HUES64 (cell line): ENCODE measurements at regions not wholly inside any gene's neighbourhood (a gene's known extent, or its start where the extent isn't known, plus 50 kb on each side); places are given as distances from the start of the nearest gene placed in this dataset.

Experiments used
- H3K27ac ChIP-seq: 2 replicates; pipeline ENCODE4 v1.7.0; 2013; ENCODE audit warnings: low read depth, low read length, inconsistent platforms
- H3K27me3 ChIP-seq: 2 replicates; pipeline ENCODE4 v1.6.1; 2013; ENCODE audit warnings: mild to moderate bottlenecking, low read length; ENCODE audit not compliant: insufficient read depth
- H3K36me3 ChIP-seq: 2 replicates; pipeline ENCODE4 v1.6.1; 2013; ENCODE audit warnings: mild to moderate bottlenecking, low read length; ENCODE audit not compliant: insufficient read depth
- H3K4me1 ChIP-seq: 2 replicates; pipeline ENCODE4 v1.6.1; 2013; ENCODE audit warnings: mild to moderate bottlenecking, low read length, moderate library complexity; ENCODE audit not compliant: insufficient read depth
- H3K4me3 ChIP-seq: 2 replicates; pipeline ENCODE4 v1.5.1; 2013; ENCODE audit warnings: mild to moderate bottlenecking, low read length, moderate library complexity
- H3K9ac ChIP-seq: 2 replicates; pipeline ENCODE4 v1.6.1; 2013; ENCODE audit warnings: mild to moderate bottlenecking, low read depth, low read length
- H3K9me3 ChIP-seq: 2 replicates; pipeline ENCODE4 v1.6.1; 2013; ENCODE audit warnings: low read depth, low read length; ENCODE audit not compliant: insufficient read depth
- WGBS: fragments of 150-250, 120-280 bp; methylation state at CpG from one replicate; pipeline ENCODE4 v1.1.7; 2013; ENCODE audit warnings: missing lambda C conversion rate; 5-methylcytosine and 5-hydroxymethylcytosine counted together

DNA sequence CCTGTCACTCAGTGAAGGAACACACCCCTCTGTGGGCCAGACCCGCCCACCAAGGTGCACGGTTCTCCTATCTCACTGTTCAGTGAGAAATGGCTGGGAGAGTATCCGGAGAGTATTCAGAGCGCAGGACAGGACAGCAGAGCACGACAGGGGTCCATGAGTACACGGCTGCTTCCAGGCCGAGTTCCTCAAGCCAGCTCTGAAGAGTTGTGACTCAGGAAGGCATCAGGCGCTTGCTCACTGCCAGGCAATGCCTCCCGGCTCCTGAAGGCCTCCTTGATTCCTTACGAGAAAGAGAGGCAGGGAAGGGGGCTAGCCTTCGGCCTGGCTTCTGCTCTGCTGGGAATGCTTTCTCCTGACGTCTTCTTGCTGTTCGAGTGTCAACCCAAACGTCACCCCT lies 132.1 kb upstream of the PPP1R26 start:
- no peaks in the 10 kb centered on the region for H3K9me3 ChIP-seq
- no peak overlapping the region for H3K4me3 ChIP-seq
- no peak overlapping the region for H3K9ac ChIP-seq
- WGBS: 87% methylated on average over 14 of the region's 14 CpGs
- H3K27ac ChIP-seq: no peak overlapping the region
- H3K27me3 ChIP-seq: no peaks in the 10 kb centered on the region
- H3K36me3 ChIP-seq: no peaks in the 10 kb centered on the region
- H3K4me1 ChIP-seq: no peaks in the 10 kb centered on the region

DNA sequence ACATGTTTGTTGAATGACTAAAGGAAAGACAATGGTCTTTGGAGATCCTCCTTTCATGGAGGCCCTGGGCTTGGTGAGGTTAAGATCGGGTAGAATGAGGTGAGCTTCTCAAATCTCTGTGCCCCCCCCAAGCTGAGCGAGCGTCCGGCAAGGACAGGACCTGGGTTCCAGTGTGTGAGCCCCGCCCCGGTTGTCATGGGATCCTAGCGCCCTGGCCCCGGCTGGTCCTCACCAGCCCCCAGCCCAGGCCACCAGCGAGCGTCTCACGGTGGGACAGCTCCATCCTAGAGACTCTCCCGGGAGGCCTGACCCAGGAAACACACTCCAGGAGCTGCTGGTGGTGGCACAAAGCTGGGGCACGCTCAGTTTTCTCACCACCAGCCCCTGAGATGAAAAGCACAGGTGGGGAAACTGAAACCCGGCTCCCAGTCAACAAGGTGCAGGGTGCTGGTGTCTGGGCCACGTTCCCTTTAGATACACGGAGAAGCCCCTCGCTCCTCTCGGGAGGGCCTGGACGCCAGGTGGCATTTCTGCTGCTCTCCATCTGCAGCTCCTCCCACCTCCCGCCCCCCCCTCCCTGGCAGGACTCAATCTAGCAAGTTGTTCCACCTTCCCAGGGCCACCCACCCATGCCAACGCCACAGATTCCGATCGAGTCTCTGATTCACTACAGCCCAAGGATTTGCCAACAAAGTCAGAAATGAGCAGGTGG lies 131.3 kb upstream of the PPP1R26 start:
- no peaks in the 10 kb centered on the region for H3K27me3 ChIP-seq
- H3K9ac ChIP-seq: no peak overlapping the region
- WGBS: 92% methylated on average over 22 of the region's 23 CpGs
- no peaks in the 10 kb centered on the region for H3K36me3 ChIP-seq
- no peaks in the 10 kb centered on the region for H3K4me1 ChIP-seq
- no peaks in the 10 kb centered on the region for H3K9me3 ChIP-seq
- no peak overlapping the region for H3K4me3 ChIP-seq
- no peak overlapping the region for H3K27ac ChIP-seq

DNA sequence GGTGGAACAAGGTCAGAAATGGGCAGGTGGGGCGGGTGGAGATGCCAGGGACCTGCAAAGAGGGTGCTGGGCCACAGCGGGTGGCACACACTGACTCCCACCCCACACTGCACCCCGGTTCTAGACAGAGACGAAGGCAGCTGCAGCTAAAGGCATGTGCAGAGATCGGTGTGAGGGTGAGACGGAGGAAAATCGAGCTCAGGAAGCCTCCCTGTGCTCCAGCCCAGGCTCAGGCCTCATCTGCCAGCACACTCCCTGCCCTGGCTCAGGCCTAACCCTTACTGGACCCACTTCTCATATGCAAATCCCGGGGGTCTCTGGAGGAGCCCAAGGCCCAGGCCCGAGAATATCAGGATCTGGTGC lies 130.8 kb upstream of the PPP1R26 start:
- H3K36me3 ChIP-seq: no peaks in the 10 kb centered on the region
- H3K27ac ChIP-seq: no peak overlapping the region
- H3K9ac ChIP-seq: no peak overlapping the region
- H3K27me3 ChIP-seq: no peaks in the 10 kb centered on the region
- no peak overlapping the region for H3K4me3 ChIP-seq
- no peaks in the 10 kb centered on the region for H3K4me1 ChIP-seq
- WGBS: 91% methylated on average over 9 of the region's 9 CpGs
- no peaks in the 10 kb centered on the region for H3K9me3 ChIP-seq

DNA sequence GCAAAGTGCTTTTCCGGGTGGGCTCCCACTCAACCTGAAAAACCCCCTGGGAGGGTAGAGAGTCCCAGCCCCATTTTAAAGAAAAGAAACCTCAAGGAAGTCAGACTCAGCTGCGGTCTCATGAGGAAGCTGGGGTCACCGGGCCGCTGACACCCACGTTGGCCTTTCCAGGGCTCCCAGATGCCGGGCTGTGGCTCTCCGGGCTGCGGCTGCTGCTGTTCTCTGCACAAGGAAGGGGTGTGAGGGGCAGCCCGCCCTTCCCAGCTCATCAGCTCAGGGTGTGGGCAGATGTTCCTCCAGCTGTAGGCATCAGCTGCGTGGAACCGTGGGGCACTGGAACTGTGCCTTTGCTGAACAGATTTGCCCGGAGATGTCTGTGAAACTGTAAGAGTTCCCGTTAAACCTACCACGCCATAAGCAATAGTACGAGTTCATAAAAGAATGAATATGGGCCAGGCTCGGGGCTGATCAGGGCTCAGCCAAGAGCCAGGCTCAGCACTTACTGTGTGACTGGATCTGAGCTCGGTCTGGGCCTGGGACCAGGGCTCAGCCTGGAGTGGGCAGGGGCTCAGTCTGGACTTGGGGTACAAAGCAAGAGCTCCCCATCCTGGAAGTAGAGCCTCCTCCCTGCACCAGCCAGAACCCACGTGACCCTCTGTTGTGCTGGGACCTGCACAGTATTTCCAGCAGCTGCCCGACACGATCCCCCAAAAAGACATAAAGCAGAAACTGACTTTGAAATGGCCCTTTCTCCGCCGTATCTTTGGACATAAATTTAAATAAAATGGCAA lies 130.2 kb upstream of the PPP1R26 start:
- Histone ChIP-seq H3K4me1 (no peaks in the 10 kb centered on the region), H3K27ac (no peak overlapping the region), H3K9ac (no peak overlapping the region), H3K9me3 (no peaks in the 10 kb centered on the region), H3K4me3 (no peak overlapping the region), H3K36me3 (no peaks in the 10 kb centered on the region), H3K27me3 (no peaks in the 10 kb centered on the region)
- WGBS: 92% methylated on average over 22 of the region's 22 CpGs

DNA sequence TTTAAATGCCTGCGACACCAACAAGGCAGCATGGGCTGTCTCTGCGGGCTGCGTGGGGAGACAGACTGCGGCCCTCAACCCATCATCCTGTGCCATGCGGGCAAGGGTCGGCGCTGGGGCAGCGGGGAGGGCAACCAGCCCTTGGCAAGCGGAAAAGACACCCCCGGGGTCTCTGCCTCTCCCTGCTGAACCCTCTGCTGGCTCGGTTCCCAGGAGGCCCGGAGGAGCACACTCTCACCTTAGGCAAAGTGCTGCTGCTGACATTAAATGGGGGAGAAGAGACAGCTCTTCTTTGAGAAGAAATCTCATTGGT lies 129.6 kb upstream of the PPP1R26 start:
- no peak overlapping the region for H3K27ac ChIP-seq

DNA sequence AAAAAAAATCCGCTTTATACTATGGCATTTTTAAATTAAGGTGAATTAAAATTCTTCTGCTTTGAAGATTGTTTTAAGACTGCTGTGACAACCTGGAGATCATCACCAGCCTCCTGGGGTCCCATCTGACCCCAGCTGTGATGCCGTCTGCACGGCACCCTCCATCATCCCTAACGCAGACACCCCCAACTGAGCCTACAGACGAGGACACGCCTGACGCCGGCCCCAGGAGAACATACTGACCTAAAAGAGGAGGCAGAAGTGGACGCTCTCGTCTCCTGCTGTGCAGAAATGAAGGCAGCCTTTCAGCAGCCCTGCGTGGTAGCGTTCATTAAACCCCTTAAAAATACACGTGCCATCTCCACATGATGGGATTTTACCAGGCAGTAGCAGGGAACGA lies 125.6 kb upstream of the PPP1R26 start:
- 93% methylated on average over 13 of the region's 14 CpGs for WGBS
- Histone ChIP-seq H3K36me3 (no peaks in the 10 kb centered on the region), H3K27ac (no peak overlapping the region), H3K27me3 (no peaks in the 10 kb centered on the region), H3K9ac (no peak overlapping the region), H3K9me3 (no peaks in the 10 kb centered on the region), H3K4me3 (no peak overlapping the region), H3K4me1 (no peaks in the 10 kb centered on the region)

More for the DNA sequence above, 129.6 kb upstream of the PPP1R26 start:
- no peaks in the 10 kb centered on the region for H3K4me1 ChIP-seq
- no peaks in the 10 kb centered on the region for H3K9me3 ChIP-seq
- no peaks in the 10 kb centered on the region for H3K36me3 ChIP-seq
- no peaks in the 10 kb centered on the region for H3K27me3 ChIP-seq
- H3K9ac ChIP-seq: no peak overlapping the region
- no peak overlapping the region for H3K4me3 ChIP-seq
- WGBS: 92% methylated on average over 12 of the region's 12 CpGs

DNA sequence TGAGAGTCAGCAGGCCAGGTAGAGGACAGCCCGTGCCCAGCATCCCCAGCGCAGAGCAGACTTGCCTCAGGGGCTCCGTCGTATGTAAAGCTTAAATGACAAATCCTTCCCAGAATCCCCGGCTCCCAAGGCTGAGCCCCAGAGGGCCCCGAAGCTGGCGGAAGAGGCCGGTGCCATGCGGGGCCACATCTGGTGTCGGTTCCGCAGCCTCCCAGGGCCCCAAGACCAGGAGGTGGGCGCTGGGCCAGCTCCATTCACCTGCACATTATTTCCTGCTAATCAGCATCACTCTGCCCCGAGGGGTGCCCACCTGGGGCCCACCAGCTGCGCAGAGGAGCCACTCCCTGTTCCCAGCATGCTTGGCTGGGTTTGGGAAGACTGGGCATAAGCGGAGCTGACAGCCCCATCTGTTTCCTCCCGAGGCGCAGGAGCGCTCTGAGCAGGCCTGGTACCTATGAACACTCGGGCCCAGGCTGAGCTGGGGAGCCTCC lies 124.0 kb upstream of the PPP1R26 start:
- Histone ChIP-seq H3K9me3 (no peaks in the 10 kb centered on the region), H3K27me3 (no peaks in the 10 kb centered on the region), H3K4me1 (no peaks in the 10 kb centered on the region), H3K9ac (no peak overlapping the region), H3K36me3 (no peaks in the 10 kb centered on the region), H3K27ac (no peak overlapping the region), H3K4me3 (no peak overlapping the region)
- WGBS: 92% methylated on average over 19 of the region's 19 CpGs

DNA sequence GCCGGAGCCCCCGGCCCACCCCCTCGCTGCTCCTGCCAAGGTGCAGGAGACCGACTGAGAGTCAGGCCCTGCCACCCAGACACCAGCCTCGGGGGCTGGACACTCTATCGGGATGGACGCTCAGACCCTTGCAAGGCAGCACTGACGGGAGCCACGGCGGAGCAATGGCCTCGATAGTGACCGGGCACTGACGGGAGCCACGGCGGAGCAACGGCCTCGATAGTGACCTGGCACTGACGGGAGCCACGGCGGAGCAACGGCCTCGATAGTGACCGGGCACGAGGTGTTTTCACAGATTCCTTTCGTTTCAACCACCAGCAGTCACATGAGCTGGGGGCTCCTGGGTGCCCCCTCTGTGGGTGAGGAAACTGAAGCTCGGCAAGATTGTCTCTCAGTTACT lies 123.6 kb upstream of the PPP1R26 start:
- H3K9me3 ChIP-seq: no peaks in the 10 kb centered on the region
- H3K27me3 ChIP-seq: no peaks in the 10 kb centered on the region
- H3K27ac ChIP-seq: no peak overlapping the region
- H3K9ac ChIP-seq: no peak overlapping the region
- no peak overlapping the region for H3K4me3 ChIP-seq
- H3K4me1 ChIP-seq: no peaks in the 10 kb centered on the region
- no peaks in the 10 kb centered on the region for H3K36me3 ChIP-seq
- 94% methylated on average over 26 of the region's 26 CpGs for WGBS

DNA sequence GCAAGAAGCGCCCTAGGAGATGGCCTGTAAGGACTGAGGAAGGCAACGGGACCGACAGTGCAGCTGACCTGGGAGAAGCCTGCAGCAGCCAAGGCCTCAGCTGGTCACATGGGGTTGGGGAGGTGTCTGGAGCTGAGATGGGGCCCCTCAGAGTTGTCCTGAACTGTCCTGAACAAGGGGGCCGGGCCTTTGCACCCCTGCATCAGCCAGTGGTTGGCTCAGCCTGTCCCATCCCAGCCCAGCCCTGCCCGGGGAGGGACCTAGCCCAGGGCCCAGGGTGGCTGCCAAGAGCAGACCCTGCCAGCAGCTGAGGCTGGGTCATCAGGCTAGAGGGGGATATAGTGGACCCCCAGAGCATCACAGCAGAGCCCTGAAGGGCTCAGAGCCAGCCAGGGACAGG lies 122.8 kb upstream of the PPP1R26 start:
- Histone ChIP-seq H3K36me3 (no peaks in the 10 kb centered on the region), H3K4me1 (no peaks in the 10 kb centered on the region), H3K27ac (no peak overlapping the region), H3K9me3 (no peaks in the 10 kb centered on the region), H3K27me3 (no peaks in the 10 kb centered on the region), H3K9ac (no peak overlapping the region), H3K4me3 (no peak overlapping the region)
- 92% methylated on average over 5 of the region's 5 CpGs for WGBS

DNA sequence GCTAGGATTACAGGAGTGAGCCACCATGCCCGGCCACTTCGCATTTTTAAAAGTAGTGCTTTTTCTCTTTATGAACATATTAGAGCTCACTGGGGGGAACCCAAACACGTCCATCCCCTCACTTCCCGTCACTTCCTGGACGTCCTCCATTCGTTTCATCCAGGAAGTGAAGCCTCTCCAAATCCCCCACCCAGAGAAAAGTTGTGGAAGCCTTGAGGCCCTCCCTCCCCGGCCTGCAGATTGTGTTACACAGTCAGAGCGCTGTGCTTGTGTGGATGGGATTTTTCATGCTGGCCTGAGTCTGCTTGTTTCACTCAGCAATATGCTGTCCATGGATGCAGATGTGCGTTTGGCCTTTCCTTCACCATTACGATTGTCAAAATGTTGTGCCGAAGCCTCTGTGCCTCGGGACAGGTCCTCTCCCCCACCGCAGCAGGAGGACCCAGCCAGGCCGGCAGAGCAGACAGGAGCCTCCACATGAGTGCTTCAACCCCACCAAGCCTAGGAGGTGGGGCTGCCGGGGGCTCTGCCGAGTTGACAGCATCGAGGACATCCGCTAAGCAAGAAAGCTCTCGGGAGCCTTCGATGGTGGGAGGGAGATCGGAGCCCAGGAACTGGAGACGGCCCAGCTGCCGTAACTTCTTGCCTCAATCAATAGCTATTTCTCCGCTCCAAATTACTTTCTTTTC lies 121.6 kb upstream of the PPP1R26 start:
- 90% methylated on average over 24 of the region's 24 CpGs for WGBS
- H3K4me1 ChIP-seq: no peaks in the 10 kb centered on the region
- no peaks in the 10 kb centered on the region for H3K27me3 ChIP-seq
- H3K36me3 ChIP-seq: no peaks in the 10 kb centered on the region
- H3K4me3 ChIP-seq: no peak overlapping the region
- no peak overlapping the region for H3K9ac ChIP-seq
- no peaks in the 10 kb centered on the region for H3K9me3 ChIP-seq
- H3K27ac ChIP-seq: no peak overlapping the region

DNA sequence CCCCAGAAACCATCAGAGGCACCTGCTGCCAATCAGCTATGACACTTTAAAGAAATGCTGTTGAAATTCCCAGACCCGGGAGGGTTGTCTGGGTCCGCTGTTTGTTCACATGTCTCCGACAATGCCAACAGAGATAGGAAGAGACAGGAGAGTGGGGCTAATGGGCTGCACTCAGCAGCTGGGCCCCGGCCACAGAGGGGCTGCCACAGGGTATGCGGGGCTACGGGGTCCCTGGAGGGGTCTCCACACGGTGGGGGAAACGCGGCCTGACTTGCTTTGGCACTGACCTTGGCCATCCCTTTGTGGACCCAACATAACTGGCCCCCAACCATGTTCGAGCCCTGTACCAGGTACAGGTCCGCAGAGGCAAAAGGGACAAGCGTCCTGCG lies 121.0 kb upstream of the PPP1R26 start:
- Histone ChIP-seq H3K36me3 (no peaks in the 10 kb centered on the region), H3K9ac (no peak overlapping the region), H3K9me3 (no peaks in the 10 kb centered on the region), H3K4me3 (no peak overlapping the region), H3K4me1 (no peaks in the 10 kb centered on the region), H3K27ac (no peak overlapping the region), H3K27me3 (no peaks in the 10 kb centered on the region)
- WGBS: 93% methylated on average over 13 of the region's 13 CpGs
